Loucy (cell line): ENCODE measurements at regions not wholly inside any gene's neighbourhood (a gene's known extent, or its start where the extent isn't known, plus 50 kb on each side); places are given as distances from the start of the nearest gene placed in this dataset.

Experiments
- H2AFZ ChIP-seq: fragments of 200-600 bp; sonication (generic); 2 replicates; pipeline ENCODE4 v1.6.0; 2016; ENCODE audit warnings: antibody characterized with exemption, mild to moderate bottlenecking, low read length, moderate library complexity
- H3F3A ChIP-seq: fragments of 200-600 bp; 2 replicates; pipeline ENCODE4 v1.6.0; 2016; ENCODE audit warnings: antibody characterized with exemption, low read depth, mild to moderate bottlenecking
- H3K27me3 ChIP-seq: fragments of 200-600 bp; sonication (generic); 2 replicates; pipeline ENCODE4 v1.6.1; 2014; ENCODE audit warnings: low read length, mild to moderate bottlenecking; ENCODE audit not compliant: insufficient read depth, poor library complexity, severe bottlenecking
- H3K36me3 ChIP-seq: fragments of 200-600 bp; sonication (generic); 2 replicates; pipeline ENCODE4 v1.6.1; 2016; ENCODE audit warnings: low read length; ENCODE audit not compliant: insufficient read depth
- H3K4me1 ChIP-seq: fragments of 200-600 bp; sonication (generic); 2 replicates; pipeline ENCODE4 v1.5.1; 2014; ENCODE audit warnings: low read length, mild to moderate bottlenecking; ENCODE audit not compliant: insufficient read depth, poor library complexity, severe bottlenecking
- H3K4me2 ChIP-seq: fragments of 200-600 bp; sonication (generic); 2 replicates; pipeline ENCODE4 v1.6.0; 2014; ENCODE audit warnings: antibody characterized with exemption, low read length, low read depth, mild to moderate bottlenecking; ENCODE audit not compliant: poor library complexity, severe bottlenecking
- H3K4me3 ChIP-seq: fragments of 200-600 bp; sonication (generic); 2 replicates; pipeline ENCODE4 v1.5.1; 2014; ENCODE audit warnings: low read length, mild to moderate bottlenecking, mixed read lengths; ENCODE audit not compliant: poor library complexity, severe bottlenecking
- H3K79me2 ChIP-seq: fragments of 200-600 bp; sonication (generic); 2 replicates; pipeline ENCODE4 v1.6.1; 2014; ENCODE audit warnings: low read length; ENCODE audit not compliant: insufficient read depth
- H3K9ac ChIP-seq: fragments of 200-600 bp; sonication (generic); 2 replicates; pipeline ENCODE4 v1.6.0; 2014; ENCODE audit warnings: mild to moderate bottlenecking, low read depth, low read length, moderate library complexity; ENCODE audit not compliant: poor library complexity, severe bottlenecking
- H3K9me2 ChIP-seq: fragments of 200-600 bp; sonication (generic); replicated peaks from 2 replicates; pipeline ENCODE4 v1.6.1; 2016; ENCODE audit warnings: low read depth, low read length, mixed read lengths
- H3K9me3 ChIP-seq: fragments of 200-600 bp; sonication (generic); 2 replicates; pipeline ENCODE4 v1.6.1; 2014; ENCODE audit warnings: mild to moderate bottlenecking, antibody characterized with exemption, low read length, low read depth; ENCODE audit not compliant: insufficient read depth
- H4K20me1 ChIP-seq: fragments of 200-600 bp; sonication (generic); 2 replicates; pipeline ENCODE4 v1.6.0; 2014; ENCODE audit warnings: antibody characterized with exemption, low read length, mild to moderate bottlenecking; ENCODE audit not compliant: insufficient read depth, poor library complexity, severe bottlenecking
- CTCF ChIP-seq: fragments of 200-600 bp; sonication (generic); conservative IDR thresholded peaks from 2 replicates; pipeline ENCODE4 v1.5.1; 2014; ENCODE audit warnings: mild to moderate bottlenecking, antibody characterized with exemption, low read length
- EZH2phosphoT487 ChIP-seq: fragments of 200-600 bp; IDR thresholded peaks from 2 replicates; pipeline ENCODE4 v1.6.1; 2018; ENCODE audit warnings: antibody characterized with exemption, mild to moderate bottlenecking, moderate library complexity, borderline replicate concordance

GRCh38 chr11:11709447-11710239 is 87.8 kb upstream of the GALNT18 start:
- Histone ChIP-seq H3K9me2 (no peaks in the 10 kb centered on the region), H3K9me3 (no peaks in the 10 kb centered on the region), H3K4me2 (no peak overlapping the region), H2AFZ (no peak overlapping the region), H4K20me1 (no peaks in the 10 kb centered on the region), H3K4me1 (peaks cover 9% of the 10 kb centered on the region), H3K9ac (no peak overlapping the region), H3F3A (no peaks in the 10 kb centered on the region), H3K79me2 (no peaks in the 10 kb centered on the region), H3K36me3 (no peaks in the 10 kb centered on the region), H3K27me3 (no peaks in the 10 kb centered on the region), H3K4me3 (no peak overlapping the region)
- TF ChIP-seq CTCF = no peak
- no peak for TF ChIP-seq EZH2phosphoT487

GRCh38 chr11:11708256-11708655 is 86.5 kb upstream of the GALNT18 start:
- Histone ChIP-seq H3K4me3 (no peak overlapping the region), H3F3A (no peaks in the 10 kb centered on the region), H3K36me3 (no peaks in the 10 kb centered on the region), H2AFZ (no peak overlapping the region; the same call in 1 of the 2 replicates), H4K20me1 (no peaks in the 10 kb centered on the region), H3K9me3 (no peaks in the 10 kb centered on the region), H3K9ac (no peak overlapping the region), H3K9me2 (no peaks in the 10 kb centered on the region), H3K27me3 (no peaks in the 10 kb centered on the region), H3K4me2 (peak overlapping the region; percentile 25), H3K79me2 (no peaks in the 10 kb centered on the region), H3K4me1 (peaks cover 9% of the 10 kb centered on the region)
- TF ChIP-seq CTCF (no peak), EZH2phosphoT487 (no peak)

GRCh38 chr11:11706028-11706427 is 84.2 kb upstream of the GALNT18 start:
- Histone ChIP-seq H3F3A (no peaks in the 10 kb centered on the region), H3K9ac (no peak overlapping the region), H3K4me1 (peaks cover 9% of the 10 kb centered on the region), H3K4me3 (no peak overlapping the region), H3K9me3 (no peaks in the 10 kb centered on the region), H4K20me1 (no peaks in the 10 kb centered on the region), H3K4me2 (no peak overlapping the region), H3K36me3 (no peaks in the 10 kb centered on the region), H3K79me2 (no peaks in the 10 kb centered on the region), H2AFZ (no peak overlapping the region), H3K27me3 (no peaks in the 10 kb centered on the region), H3K9me2 (no peaks in the 10 kb centered on the region)
- TF ChIP-seq CTCF (no peak), EZH2phosphoT487 (no peak)
